Gastroesophageal sphincter (tissue), 3 donors: ENCODE measurements at regions not wholly inside any gene's neighbourhood (a gene's known extent, or its start where the extent isn't known, plus 50 kb on each side); places are given as distances from the start of the nearest gene placed in this dataset.

ENCODE experiments used
- CTCF ChIP-seq, 4 experiments: fragments of 200-600 bp in 2 of 4; fragments of 450-650 bp in 2 of 4; sonication (generic) in 1 of 4; IDR thresholded peaks; one replicate each; pipeline ENCODE4 v1.5.1; 2017 to 2019; ENCODE audit warnings: antibody characterized with exemption in 4 of 4, mild to moderate bottlenecking in 2 of 4, moderate library complexity in 2 of 4
- EP300 ChIP-seq: sonication (generic); formaldehyde crosslinking; IDR thresholded peaks from one replicate; pipeline ENCODE4 v1.6.1; 2017; ENCODE audit warnings: antibody characterized with exemption, mild to moderate bottlenecking
- POLR2A ChIP-seq, 2 donors: fragments of 450-650 bp; IDR thresholded peaks; one replicate each; pipeline ENCODE4 v1.6.1; 2017; ENCODE audit warnings: antibody characterized with exemption in 2 of 2, mild to moderate bottlenecking in 2 of 2, moderate library complexity in 1 of 2
- POLR2AphosphoS5 ChIP-seq: sonication (generic); formaldehyde crosslinking; IDR thresholded peaks from one replicate; pipeline ENCODE4 v1.6.1; 2017; ENCODE audit warnings: antibody characterized with exemption

DNA sequence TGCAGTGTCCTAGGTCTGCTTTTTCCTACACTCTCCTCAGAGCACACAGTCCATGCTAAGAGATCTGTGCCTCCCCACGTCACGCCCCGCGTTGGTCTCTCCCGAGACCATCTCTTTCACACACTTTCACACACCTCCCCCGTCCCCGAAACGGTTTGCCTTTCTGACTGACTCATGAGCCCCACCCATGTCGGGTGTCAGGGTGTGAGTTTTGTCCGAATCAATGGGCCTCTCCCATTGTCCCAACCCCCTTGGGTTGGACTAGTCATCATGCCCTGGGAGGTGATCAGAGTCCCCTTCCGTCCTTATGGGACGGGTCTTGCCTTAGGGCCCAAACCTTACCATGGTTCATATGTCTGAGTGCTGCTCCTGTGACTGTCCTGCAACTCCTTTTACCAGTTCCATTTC is 214.0 kb upstream of the HTR2A start:
- no peak for TF ChIP-seq CTCF (IDR thresholded peaks at IDR 0.05)
- no peak for TF ChIP-seq POLR2AphosphoS5
- TF ChIP-seq EP300 = no peak
- TF ChIP-seq POLR2A (IDR thresholded peaks at IDR 0.05) = no peak
